Loucy (cell line): ENCODE measurements at regions not wholly inside any gene's neighbourhood (a gene's known extent, or its start where the extent isn't known, plus 50 kb on each side); places are given as distances from the start of the nearest gene placed in this dataset.

Experiments used
- H2AFZ ChIP-seq: fragments of 200-600 bp; sonication (generic); 2 replicates; pipeline ENCODE4 v1.6.0; 2016; ENCODE audit warnings: antibody characterized with exemption, mild to moderate bottlenecking, low read length, moderate library complexity
- H3F3A ChIP-seq: fragments of 200-600 bp; 2 replicates; pipeline ENCODE4 v1.6.0; 2016; ENCODE audit warnings: antibody characterized with exemption, low read depth, mild to moderate bottlenecking
- H3K27me3 ChIP-seq: fragments of 200-600 bp; sonication (generic); 2 replicates; pipeline ENCODE4 v1.6.1; 2014; ENCODE audit warnings: low read length, mild to moderate bottlenecking; ENCODE audit not compliant: insufficient read depth, poor library complexity, severe bottlenecking
- H3K36me3 ChIP-seq: fragments of 200-600 bp; sonication (generic); 2 replicates; pipeline ENCODE4 v1.6.1; 2016; ENCODE audit warnings: low read length; ENCODE audit not compliant: insufficient read depth
- H3K4me1 ChIP-seq: fragments of 200-600 bp; sonication (generic); 2 replicates; pipeline ENCODE4 v1.5.1; 2014; ENCODE audit warnings: low read length, mild to moderate bottlenecking; ENCODE audit not compliant: insufficient read depth, poor library complexity, severe bottlenecking
- H3K4me2 ChIP-seq: fragments of 200-600 bp; sonication (generic); 2 replicates; pipeline ENCODE4 v1.6.0; 2014; ENCODE audit warnings: antibody characterized with exemption, low read length, low read depth, mild to moderate bottlenecking; ENCODE audit not compliant: poor library complexity, severe bottlenecking
- H3K4me3 ChIP-seq: fragments of 200-600 bp; sonication (generic); 2 replicates; pipeline ENCODE4 v1.5.1; 2014; ENCODE audit warnings: low read length, mild to moderate bottlenecking, mixed read lengths; ENCODE audit not compliant: poor library complexity, severe bottlenecking
- H3K79me2 ChIP-seq: fragments of 200-600 bp; sonication (generic); 2 replicates; pipeline ENCODE4 v1.6.1; 2014; ENCODE audit warnings: low read length; ENCODE audit not compliant: insufficient read depth
- H3K9ac ChIP-seq: fragments of 200-600 bp; sonication (generic); 2 replicates; pipeline ENCODE4 v1.6.0; 2014; ENCODE audit warnings: mild to moderate bottlenecking, low read depth, low read length, moderate library complexity; ENCODE audit not compliant: poor library complexity, severe bottlenecking
- H3K9me2 ChIP-seq: fragments of 200-600 bp; sonication (generic); replicated peaks from 2 replicates; pipeline ENCODE4 v1.6.1; 2016; ENCODE audit warnings: low read depth, low read length, mixed read lengths
- H3K9me3 ChIP-seq: fragments of 200-600 bp; sonication (generic); 2 replicates; pipeline ENCODE4 v1.6.1; 2014; ENCODE audit warnings: mild to moderate bottlenecking, antibody characterized with exemption, low read length, low read depth; ENCODE audit not compliant: insufficient read depth
- H4K20me1 ChIP-seq: fragments of 200-600 bp; sonication (generic); 2 replicates; pipeline ENCODE4 v1.6.0; 2014; ENCODE audit warnings: antibody characterized with exemption, low read length, mild to moderate bottlenecking; ENCODE audit not compliant: insufficient read depth, poor library complexity, severe bottlenecking
- CTCF ChIP-seq: fragments of 200-600 bp; sonication (generic); conservative IDR thresholded peaks from 2 replicates; pipeline ENCODE4 v1.5.1; 2014; ENCODE audit warnings: mild to moderate bottlenecking, antibody characterized with exemption, low read length
- EZH2phosphoT487 ChIP-seq: fragments of 200-600 bp; IDR thresholded peaks from 2 replicates; pipeline ENCODE4 v1.6.1; 2018; ENCODE audit warnings: antibody characterized with exemption, mild to moderate bottlenecking, moderate library complexity, borderline replicate concordance

DNA sequence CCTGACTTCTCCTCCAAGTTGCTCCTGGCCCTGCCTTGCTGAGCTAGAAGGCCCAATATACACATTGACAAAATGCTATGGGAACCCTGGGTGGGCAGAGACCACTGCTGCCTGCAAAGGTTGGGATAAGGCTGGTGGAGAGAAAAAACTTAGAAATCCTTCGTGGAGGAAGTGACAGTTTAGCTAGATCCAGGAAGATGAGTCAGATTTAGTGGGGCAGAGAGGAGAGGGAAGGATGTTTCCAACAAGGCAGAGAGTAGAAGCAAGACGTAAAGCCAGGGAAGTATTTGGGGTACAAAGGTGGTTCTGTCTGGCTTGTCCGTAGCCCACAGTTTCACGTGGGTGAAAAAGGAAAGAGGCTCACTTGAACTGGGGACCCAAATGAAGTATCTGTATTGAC, 69.0 kb upstream of the CLMN start:
- no peaks in the 10 kb centered on the region for H3K36me3 ChIP-seq
- no peak for TF ChIP-seq CTCF
- no peak for TF ChIP-seq EZH2phosphoT487
- H3K4me2 ChIP-seq: no peak overlapping the region
- no peaks in the 10 kb centered on the region for H3K79me2 ChIP-seq
- H3K4me3 ChIP-seq: no peak overlapping the region
- no peaks in the 10 kb centered on the region for H3K27me3 ChIP-seq
- H3K4me1 ChIP-seq: no peaks in the 10 kb centered on the region
- H3F3A ChIP-seq: no peaks in the 10 kb centered on the region
- H3K9me3 ChIP-seq: no peaks in the 10 kb centered on the region; the same call in 1 of the 2 replicates
- H3K9me2 ChIP-seq: no peaks in the 10 kb centered on the region
- no peak overlapping the region for H3K9ac ChIP-seq
- H4K20me1 ChIP-seq: no peaks in the 10 kb centered on the region
- H2AFZ ChIP-seq: no peak overlapping the region

- Histone ChIP-seq H3K4me3 (no peak overlapping the region), H3K79me2 (no peaks in the 10 kb centered on the region), H3K27me3 (no peaks in the 10 kb centered on the region), H3K9ac (no peak overlapping the region), H3K9me3 (no peaks in the 10 kb centered on the region; the same call in 1 of the 2 replicates), H3K9me2 (no peaks in the 10 kb centered on the region), H4K20me1 (no peaks in the 10 kb centered on the region), H2AFZ (no peak overlapping the region), H3K4me2 (no peak overlapping the region), H3K36me3 (no peaks in the 10 kb centered on the region), H3F3A (no peaks in the 10 kb centered on the region), H3K4me1 (no peaks in the 10 kb centered on the region)
- TF ChIP-seq EZH2phosphoT487 (no peak), CTCF (no peak)
Observed at GRCh38 chr14:95387826-95388445, 68.2 kb upstream of the CLMN start.

DNA sequence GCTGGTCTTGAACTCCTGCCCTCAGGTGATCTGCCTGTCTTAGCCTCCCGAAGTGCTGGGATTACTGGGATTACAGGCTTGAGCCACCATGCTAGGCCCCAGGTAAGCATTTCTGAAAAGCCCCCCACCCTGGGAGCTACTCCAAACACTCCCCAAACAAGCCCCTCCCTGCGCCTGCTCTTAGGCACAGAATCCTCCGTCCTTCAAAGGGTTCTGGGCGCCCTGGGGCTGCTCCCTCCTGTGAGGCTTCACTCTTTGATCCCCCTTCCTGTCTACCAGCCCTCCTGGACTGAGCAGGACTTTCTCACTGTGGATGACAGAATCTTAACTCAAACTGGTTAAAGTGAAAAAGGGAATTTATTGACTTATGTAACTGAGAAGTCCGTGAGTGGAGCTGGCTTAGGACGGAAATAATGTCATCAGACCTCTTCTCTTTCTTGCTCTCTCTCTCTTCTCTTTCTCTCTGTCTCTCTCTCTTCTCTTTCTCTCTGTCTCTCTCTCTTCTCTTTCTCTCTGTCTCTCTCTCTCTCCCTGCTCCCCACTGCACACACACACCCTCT, 66.9 kb upstream of the CLMN start:
- no peak for TF ChIP-seq EZH2phosphoT487
- no peak for TF ChIP-seq CTCF
- H4K20me1 ChIP-seq: no peaks in the 10 kb centered on the region
- H3K9me2 ChIP-seq: no peaks in the 10 kb centered on the region
- H3K27me3 ChIP-seq: no peaks in the 10 kb centered on the region
- H3K4me1 ChIP-seq: no peaks in the 10 kb centered on the region
- no peak overlapping the region for H3K4me3 ChIP-seq
- no peaks in the 10 kb centered on the region for H3F3A ChIP-seq
- no peak overlapping the region for H2AFZ ChIP-seq
- H3K79me2 ChIP-seq: no peaks in the 10 kb centered on the region
- no peak overlapping the region for H3K4me2 ChIP-seq
- H3K36me3 ChIP-seq: no peaks in the 10 kb centered on the region
- no peak overlapping the region for H3K9ac ChIP-seq
- no peaks in the 10 kb centered on the region; the same call in 1 of the 2 replicates for H3K9me3 ChIP-seq
